OCI-LY1 (cell line): ENCODE measurements at regions not wholly inside any gene's neighbourhood (a gene's known extent, or its start where the extent isn't known, plus 50 kb on each side); places are given as distances from the start of the nearest gene placed in this dataset.

Experiments used
- H2AFZ ChIP-seq: fragments of 200-600 bp; sonication (generic), shearing (Covaris generic); 2 replicates; pipeline ENCODE4 v1.6.0; 2014; ENCODE audit warnings: antibody characterized with exemption, mild to moderate bottlenecking, low read length
- H3F3A ChIP-seq: fragments of 200-600 bp; sonication (generic), shearing (Covaris generic); 2 replicates; pipeline ENCODE4 v1.6.0; 2014; ENCODE audit warnings: mild to moderate bottlenecking, antibody characterized with exemption, low read length, moderate library complexity; ENCODE audit not compliant: insufficient read depth
- H3K27ac ChIP-seq: fragments of 200-600 bp; sonication (generic); 2 replicates; pipeline ENCODE4 v1.5.1; 2014; ENCODE audit warnings: low read length, mixed run types, mild to moderate bottlenecking, low read depth; ENCODE audit not compliant: poor library complexity, severe bottlenecking
- H3K27me3 ChIP-seq: fragments of 200-600 bp; sonication (generic); 2 replicates; pipeline ENCODE4 v1.6.0; 2014; ENCODE audit warnings: antibody characterized with exemption, mild to moderate bottlenecking, low read length, moderate library complexity; ENCODE audit not compliant: insufficient read depth
- H3K36me3 ChIP-seq: fragments of 200-600 bp; sonication (generic); 2 replicates; pipeline ENCODE4 v1.6.1; 2014; ENCODE audit warnings: mild to moderate bottlenecking, antibody characterized with exemption, low read length, moderate library complexity, mixed read lengths; ENCODE audit not compliant: insufficient read depth
- H3K4me1 ChIP-seq: fragments of 200-600 bp; sonication (generic); 2 replicates; pipeline ENCODE4 v1.5.1; 2014; ENCODE audit warnings: mild to moderate bottlenecking, low read length, moderate library complexity; ENCODE audit not compliant: insufficient read depth, severe bottlenecking
- H3K4me2 ChIP-seq: fragments of 200-600 bp; sonication (generic), shearing (Covaris generic); 2 replicates; pipeline ENCODE4 v1.6.1; 2014; ENCODE audit warnings: low read length
- H3K4me3 ChIP-seq: fragments of 200-600 bp; sonication (generic); 2 replicates; pipeline ENCODE4 v1.5.1; 2014; ENCODE audit warnings: low read length, low read depth, mild to moderate bottlenecking, mixed read lengths; ENCODE audit not compliant: poor library complexity, severe bottlenecking
- H3K79me2 ChIP-seq: fragments of 200-600 bp; shearing (Covaris generic); 2 replicates; pipeline ENCODE4 v1.6.1; 2016; ENCODE audit warnings: mixed run types, low read length, mixed read lengths; ENCODE audit not compliant: insufficient read depth
- H3K9ac ChIP-seq: fragments of 200-600 bp; sonication (generic), shearing (Covaris generic); 2 replicates; pipeline ENCODE4 v1.6.1; 2014; ENCODE audit warnings: mild to moderate bottlenecking, low read length, mixed read lengths
- H3K9me2 ChIP-seq: fragments of 200-600 bp; sonication (generic), shearing (Covaris generic); 2 replicates; pipeline ENCODE4 v1.6.1; 2014; ENCODE audit warnings: low read depth, mild to moderate bottlenecking, low read length, mixed read lengths
- H3K9me3 ChIP-seq: fragments of 200-600 bp; shearing (Covaris generic); 2 replicates; pipeline ENCODE4 v1.6.1; 2014; ENCODE audit warnings: low read length, mixed read lengths
- H4K20me1 ChIP-seq: fragments of 200-600 bp; sonication (generic), shearing (Covaris generic); 2 replicates; pipeline ENCODE4 v1.6.0; 2016; ENCODE audit warnings: mild to moderate bottlenecking, low read length; ENCODE audit not compliant: insufficient read depth
- EZH2 ChIP-seq: fragments of 200-600 bp; sonication (generic), shearing (Covaris generic); IDR thresholded peaks from 2 replicates; pipeline ENCODE4 v1.8.0; 2017; ENCODE audit warnings: borderline replicate concordance, mixed run types, mild to moderate bottlenecking, antibody characterized with exemption, low read length, moderate library complexity, mixed read lengths
- TF ChIP-seq, protein P1 (sequence below): fragments of 200-600 bp; sonication (generic), shearing (Covaris generic); IDR thresholded peaks from 2 replicates; pipeline ENCODE4 v1.5.1; 2017; ENCODE audit warnings: mild to moderate bottlenecking, antibody characterized with exemption, low read length, moderate library complexity, mixed read lengths

DNA sequence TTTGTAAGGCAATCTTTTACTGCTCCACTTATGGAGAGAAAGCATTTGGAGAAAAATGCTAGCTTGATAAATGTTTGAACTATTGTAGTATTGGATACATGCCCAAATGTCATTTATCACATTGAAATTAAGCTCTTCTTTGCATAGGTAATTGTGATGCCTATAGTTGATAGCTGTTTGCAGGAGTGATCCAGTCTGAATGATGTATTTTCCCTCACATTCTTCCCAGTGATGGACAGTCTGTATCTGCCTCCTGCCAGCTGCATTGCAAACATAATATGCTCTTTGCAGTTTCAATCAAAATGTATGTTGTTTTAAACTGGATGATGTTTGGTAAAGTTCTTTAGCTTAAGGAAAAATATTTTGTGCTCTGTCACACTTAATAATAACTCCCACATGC is 89.8 kb downstream of the EDNRB start:
- no peaks in the 10 kb centered on the region for H3K9me3 ChIP-seq
- H3K36me3 ChIP-seq, result no peaks in the 10 kb centered on the region
- no peaks in the 10 kb centered on the region for H3F3A ChIP-seq
- no peak for TF ChIP-seq EZH2
- TF ChIP-seq, protein P1, sequence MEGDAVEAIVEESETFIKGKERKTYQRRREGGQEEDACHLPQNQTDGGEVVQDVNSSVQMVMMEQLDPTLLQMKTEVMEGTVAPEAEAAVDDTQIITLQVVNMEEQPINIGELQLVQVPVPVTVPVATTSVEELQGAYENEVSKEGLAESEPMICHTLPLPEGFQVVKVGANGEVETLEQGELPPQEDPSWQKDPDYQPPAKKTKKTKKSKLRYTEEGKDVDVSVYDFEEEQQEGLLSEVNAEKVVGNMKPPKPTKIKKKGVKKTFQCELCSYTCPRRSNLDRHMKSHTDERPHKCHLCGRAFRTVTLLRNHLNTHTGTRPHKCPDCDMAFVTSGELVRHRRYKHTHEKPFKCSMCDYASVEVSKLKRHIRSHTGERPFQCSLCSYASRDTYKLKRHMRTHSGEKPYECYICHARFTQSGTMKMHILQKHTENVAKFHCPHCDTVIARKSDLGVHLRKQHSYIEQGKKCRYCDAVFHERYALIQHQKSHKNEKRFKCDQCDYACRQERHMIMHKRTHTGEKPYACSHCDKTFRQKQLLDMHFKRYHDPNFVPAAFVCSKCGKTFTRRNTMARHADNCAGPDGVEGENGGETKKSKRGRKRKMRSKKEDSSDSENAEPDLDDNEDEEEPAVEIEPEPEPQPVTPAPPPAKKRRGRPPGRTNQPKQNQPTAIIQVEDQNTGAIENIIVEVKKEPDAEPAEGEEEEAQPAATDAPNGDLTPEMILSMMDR, result no peak
- H3K4me3 ChIP-seq, result no peak overlapping the region
- H3K27me3 ChIP-seq, result no peaks in the 10 kb centered on the region
- H3K27ac ChIP-seq, result no peak overlapping the region
- no peaks in the 10 kb centered on the region for H3K79me2 ChIP-seq
- no peak overlapping the region for H3K9ac ChIP-seq
- no peaks in the 10 kb centered on the region for H3K9me2 ChIP-seq
- H3K4me1 ChIP-seq, result no peaks in the 10 kb centered on the region
- no peak overlapping the region for H3K4me2 ChIP-seq
- no peak overlapping the region for H2AFZ ChIP-seq
- no peaks in the 10 kb centered on the region for H4K20me1 ChIP-seq

DNA sequence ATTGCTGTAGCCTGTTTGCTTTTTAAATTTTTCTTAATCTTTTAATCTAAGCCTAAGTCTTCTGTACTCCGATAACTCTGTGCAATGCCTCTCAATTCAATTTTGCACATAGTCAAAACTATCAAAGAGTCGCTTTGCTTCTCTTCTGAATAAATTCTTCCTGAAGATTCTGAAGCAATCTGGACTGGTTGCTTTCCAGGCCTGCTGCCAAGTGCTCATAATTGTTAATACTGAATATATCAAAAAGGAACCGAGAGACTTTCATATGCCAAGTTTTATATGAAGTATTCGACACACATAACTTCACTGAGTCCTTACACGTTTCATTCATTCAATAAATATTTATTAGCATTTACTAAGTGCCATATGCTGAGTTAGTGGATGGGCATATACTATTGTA is 91.3 kb downstream of the EDNRB start:
- H3K36me3 ChIP-seq, result no peaks in the 10 kb centered on the region
- no peaks in the 10 kb centered on the region for H3K79me2 ChIP-seq
- H3K9me2 ChIP-seq, result no peaks in the 10 kb centered on the region
- no peak overlapping the region for H3K4me3 ChIP-seq
- H3K9ac ChIP-seq, result no peak overlapping the region
- no peaks in the 10 kb centered on the region for H4K20me1 ChIP-seq
- TF ChIP-seq, protein P1, result no peak
- TF ChIP-seq EZH2, result no peak
- H3K4me1 ChIP-seq, result no peaks in the 10 kb centered on the region
- no peak overlapping the region for H3K27ac ChIP-seq
- H3F3A ChIP-seq, result no peaks in the 10 kb centered on the region
- H3K9me3 ChIP-seq, result no peaks in the 10 kb centered on the region
- H3K4me2 ChIP-seq, result no peak overlapping the region
- H2AFZ ChIP-seq, result no peak overlapping the region
- no peaks in the 10 kb centered on the region for H3K27me3 ChIP-seq

DNA sequence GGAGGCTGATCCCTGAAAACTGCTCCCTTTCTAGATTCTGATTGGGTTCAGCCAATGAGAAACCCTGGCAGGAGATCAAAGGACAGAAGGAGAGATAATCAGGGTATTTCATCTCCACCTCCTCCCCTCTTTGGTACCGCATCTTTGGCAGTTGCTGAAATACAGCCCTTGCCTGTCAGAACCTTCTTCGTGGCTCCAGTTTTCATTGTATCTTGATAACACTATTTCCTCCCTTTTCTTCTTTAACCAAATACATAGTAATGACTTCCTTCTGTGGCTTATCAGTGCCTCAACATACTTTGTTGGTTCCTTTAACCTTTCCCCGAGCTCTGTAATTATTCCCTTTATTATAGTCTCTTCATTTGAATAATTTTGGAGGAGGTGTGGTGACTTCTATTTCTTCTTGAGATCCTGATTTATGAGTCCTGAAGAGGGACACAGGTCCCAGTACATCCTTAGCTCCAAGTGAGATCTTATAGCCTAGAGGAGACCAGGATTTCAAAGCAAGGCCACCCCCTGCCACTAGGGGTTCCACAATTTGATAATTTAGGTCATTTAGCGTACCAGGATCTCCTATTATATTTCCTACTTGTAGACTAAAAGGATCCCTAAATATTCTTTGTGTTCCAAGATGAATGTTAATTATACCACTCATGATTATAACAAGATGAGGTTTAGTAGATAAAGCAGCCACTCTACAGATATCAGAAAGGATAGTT is 98.0 kb downstream of the EDNRB start:
- no peak overlapping the region for H3K4me2 ChIP-seq
- H2AFZ ChIP-seq, result no peak overlapping the region
- H3K4me3 ChIP-seq, result no peak overlapping the region
- no peaks in the 10 kb centered on the region for H3K36me3 ChIP-seq
- H4K20me1 ChIP-seq, result no peaks in the 10 kb centered on the region
- H3K9me2 ChIP-seq, result no peaks in the 10 kb centered on the region
- H3K79me2 ChIP-seq, result no peaks in the 10 kb centered on the region
- H3K9ac ChIP-seq, result no peak overlapping the region
- no peaks in the 10 kb centered on the region for H3K9me3 ChIP-seq
- H3F3A ChIP-seq, result no peaks in the 10 kb centered on the region
- H3K27me3 ChIP-seq, result no peaks in the 10 kb centered on the region
- H3K4me1 ChIP-seq, result no peaks in the 10 kb centered on the region
- TF ChIP-seq, protein P1, result peak; percentile 47; the same call in 1 of the 2 replicates
- TF ChIP-seq EZH2, result no peak
- no peak overlapping the region for H3K27ac ChIP-seq
